Nephron (organoid): ENCODE measurements at regions not wholly inside any gene's neighbourhood (a gene's known extent, or its start where the extent isn't known, plus 50 kb on each side); places are given as distances from the start of the nearest gene placed in this dataset.

Experiments
- H3K27ac Mint-ChIP-seq, 3 experiments: 2 replicates each; pipeline ENCODE4 v1.8.0; 2020; ENCODE audit warnings: mixed read lengths in 3 of 3, mild to moderate bottlenecking in 2 of 3, moderate library complexity in 1 of 3
- H3K27me3 Mint-ChIP-seq: 2 replicates; pipeline ENCODE4 v1.8.0; 2021; ENCODE audit warnings: low read depth, mild to moderate bottlenecking, moderate library complexity, mixed read lengths
- H3K36me3 Mint-ChIP-seq: 2 replicates; pipeline ENCODE4 v1.8.0; 2020; ENCODE audit warnings: low read depth, mixed read lengths
- H3K4me1 Mint-ChIP-seq: 2 replicates; pipeline ENCODE4 v1.8.0; 2020; ENCODE audit warnings: mixed read lengths
- H3K4me3 Mint-ChIP-seq, 3 experiments: 2 replicates each; pipeline ENCODE4 v1.8.0; 2020; ENCODE audit warnings: mild to moderate bottlenecking in 3 of 3, mixed read lengths in 3 of 3, moderate library complexity in 2 of 3
- H3K9me3 Mint-ChIP-seq: 2 replicates; pipeline ENCODE4 v1.8.0; 2020; ENCODE audit warnings: mixed read lengths
- TF ChIP-seq, protein P1 (sequence below), 3 experiments: fragments of 200-600 bp; sonication (generic); IDR thresholded peaks; one replicate each; pipeline ENCODE4 v1.5.0; 2021; ENCODE audit warnings: antibody characterized with exemption in 3 of 3; ENCODE audit not compliant: unreplicated experiment in 3 of 3

DNA sequence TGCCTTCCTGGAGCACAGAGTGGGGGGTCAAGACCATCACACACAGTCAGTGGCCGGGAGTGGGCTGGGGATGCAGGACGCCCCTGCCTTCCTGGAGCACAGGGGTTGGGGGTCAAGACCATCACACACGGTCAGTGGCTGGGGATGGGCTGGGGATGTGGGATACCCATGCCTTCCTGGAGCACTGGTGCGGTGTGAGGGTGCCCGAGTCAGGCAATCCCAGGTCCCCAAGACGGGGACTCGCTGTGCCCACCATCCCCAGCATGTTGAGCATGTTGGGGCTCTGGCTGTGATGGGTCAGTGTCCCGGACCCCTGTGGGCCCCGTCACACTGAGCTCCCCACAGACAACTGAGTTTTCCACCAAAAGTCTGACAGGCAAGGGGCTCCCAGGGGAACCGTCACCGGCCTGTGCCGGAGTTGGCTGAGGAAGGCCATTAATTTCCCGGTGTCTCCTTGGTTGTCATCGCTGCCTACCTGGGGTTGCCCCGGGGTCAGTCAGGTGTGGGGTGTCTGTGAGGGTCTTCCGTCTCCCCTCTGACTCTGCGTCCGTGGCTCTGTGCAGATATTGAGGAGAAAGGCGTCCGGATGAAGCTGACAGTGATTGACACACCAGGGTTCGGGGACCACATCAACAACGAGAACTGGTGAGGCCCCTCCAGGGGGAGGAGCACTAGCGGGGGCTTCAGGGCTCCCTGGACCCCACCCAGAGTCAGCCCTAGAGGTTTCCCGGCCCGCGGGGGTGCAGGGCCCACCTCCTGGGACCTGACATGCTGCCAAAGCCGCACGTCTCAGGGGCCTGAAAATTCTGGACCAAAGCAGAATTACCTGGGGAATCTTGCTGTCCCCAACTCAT lies 347.1 kb downstream of the SEC14L1 start:
- no peak overlapping the region for H3K27ac Mint-ChIP-seq

DNA sequence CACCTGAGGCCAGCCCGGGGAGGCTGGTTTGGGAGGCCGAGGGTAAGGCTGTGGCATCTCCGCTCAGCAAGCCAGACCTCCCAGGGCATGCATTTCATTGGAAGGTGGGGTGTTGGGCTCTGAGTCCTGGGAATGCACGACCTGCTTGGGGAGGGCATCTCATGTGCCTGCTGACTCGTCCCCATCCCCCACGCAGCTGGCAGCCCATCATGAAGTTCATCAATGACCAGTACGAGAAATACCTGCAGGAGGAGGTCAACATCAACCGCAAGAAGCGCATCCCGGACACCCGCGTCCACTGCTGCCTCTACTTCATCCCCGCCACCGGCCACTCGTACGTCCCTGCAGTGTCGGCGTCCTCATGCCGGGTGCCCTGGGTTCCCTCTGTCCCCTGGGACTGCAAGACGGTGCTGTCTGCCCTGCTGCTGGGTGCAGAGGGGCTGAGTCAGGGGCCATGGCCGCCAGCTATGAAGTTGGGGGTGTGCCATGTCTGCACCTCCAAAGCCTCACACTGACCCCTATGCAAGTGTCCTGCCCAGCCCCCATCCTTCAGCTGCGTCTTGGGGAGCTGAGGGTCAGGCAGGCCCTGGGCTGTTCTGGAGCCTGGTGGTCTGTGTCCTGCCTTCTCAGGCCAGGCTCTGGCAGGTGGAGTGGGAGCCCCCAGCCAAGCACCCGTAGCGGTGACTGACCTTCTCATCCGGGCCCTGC lies 347.9 kb downstream of the SEC14L1 start:
- TF ChIP-seq, protein P1, sequence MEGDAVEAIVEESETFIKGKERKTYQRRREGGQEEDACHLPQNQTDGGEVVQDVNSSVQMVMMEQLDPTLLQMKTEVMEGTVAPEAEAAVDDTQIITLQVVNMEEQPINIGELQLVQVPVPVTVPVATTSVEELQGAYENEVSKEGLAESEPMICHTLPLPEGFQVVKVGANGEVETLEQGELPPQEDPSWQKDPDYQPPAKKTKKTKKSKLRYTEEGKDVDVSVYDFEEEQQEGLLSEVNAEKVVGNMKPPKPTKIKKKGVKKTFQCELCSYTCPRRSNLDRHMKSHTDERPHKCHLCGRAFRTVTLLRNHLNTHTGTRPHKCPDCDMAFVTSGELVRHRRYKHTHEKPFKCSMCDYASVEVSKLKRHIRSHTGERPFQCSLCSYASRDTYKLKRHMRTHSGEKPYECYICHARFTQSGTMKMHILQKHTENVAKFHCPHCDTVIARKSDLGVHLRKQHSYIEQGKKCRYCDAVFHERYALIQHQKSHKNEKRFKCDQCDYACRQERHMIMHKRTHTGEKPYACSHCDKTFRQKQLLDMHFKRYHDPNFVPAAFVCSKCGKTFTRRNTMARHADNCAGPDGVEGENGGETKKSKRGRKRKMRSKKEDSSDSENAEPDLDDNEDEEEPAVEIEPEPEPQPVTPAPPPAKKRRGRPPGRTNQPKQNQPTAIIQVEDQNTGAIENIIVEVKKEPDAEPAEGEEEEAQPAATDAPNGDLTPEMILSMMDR (IDR thresholded peaks at IDR 0.05; ENCODE audit: unreplicated experiment in 3 of 3), result no peak
- no peak overlapping the region for H3K27ac Mint-ChIP-seq
- no peaks in the 10 kb centered on the region for H3K27me3 Mint-ChIP-seq
- H3K4me1 Mint-ChIP-seq, result no peaks in the 10 kb centered on the region
- no peaks in the 10 kb centered on the region for H3K9me3 Mint-ChIP-seq
- H3K4me3 Mint-ChIP-seq, result no peak overlapping the region
- H3K36me3 Mint-ChIP-seq, result peaks cover 26% of the 10 kb centered on the region

More for the DNA sequence above, 347.1 kb downstream of the SEC14L1 start:
- peaks cover 26% of the 10 kb centered on the region for H3K36me3 Mint-ChIP-seq
- no peaks in the 10 kb centered on the region for H3K4me1 Mint-ChIP-seq
- no peaks in the 10 kb centered on the region for H3K9me3 Mint-ChIP-seq
- TF ChIP-seq, protein P1 (IDR thresholded peaks at IDR 0.05; ENCODE audit: unreplicated experiment in 3 of 3), result no peak
- H3K4me3 Mint-ChIP-seq, result no peak overlapping the region
- no peaks in the 10 kb centered on the region for H3K27me3 Mint-ChIP-seq

DNA sequence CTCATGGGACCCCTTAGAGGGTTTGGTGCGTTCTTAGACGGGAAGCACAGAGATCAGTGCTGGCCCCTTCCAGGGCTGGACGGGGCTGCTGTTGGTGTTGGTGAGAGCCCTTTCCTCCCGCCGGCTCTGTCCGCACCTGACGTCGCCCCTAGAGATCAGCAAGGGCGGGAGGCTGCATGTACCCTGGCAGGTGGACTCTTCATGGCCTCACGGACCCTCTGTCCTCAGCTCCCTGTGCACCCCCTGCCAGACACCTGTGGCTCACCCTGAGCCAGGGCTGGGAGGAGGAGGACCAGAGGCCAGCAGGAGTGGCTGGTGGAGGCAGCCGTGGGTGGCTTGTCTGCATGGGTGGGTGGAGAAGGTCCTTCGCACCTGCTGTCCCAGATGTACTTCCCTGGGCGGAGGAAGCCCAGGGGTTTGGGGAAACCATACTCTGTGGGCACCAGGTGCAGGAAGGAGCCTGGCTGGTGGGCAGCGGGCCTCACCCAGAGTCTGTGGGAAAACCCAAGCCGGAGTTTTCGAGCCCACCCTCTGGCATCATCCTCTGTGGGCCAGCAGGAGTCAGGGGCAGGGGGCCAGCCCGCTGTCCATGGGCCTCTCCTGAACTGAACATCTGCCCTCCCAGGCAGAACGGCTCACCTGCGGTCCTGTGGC lies 348.6 kb downstream of the SEC14L1 start:
- no peaks in the 10 kb centered on the region for H3K9me3 Mint-ChIP-seq

DNA sequence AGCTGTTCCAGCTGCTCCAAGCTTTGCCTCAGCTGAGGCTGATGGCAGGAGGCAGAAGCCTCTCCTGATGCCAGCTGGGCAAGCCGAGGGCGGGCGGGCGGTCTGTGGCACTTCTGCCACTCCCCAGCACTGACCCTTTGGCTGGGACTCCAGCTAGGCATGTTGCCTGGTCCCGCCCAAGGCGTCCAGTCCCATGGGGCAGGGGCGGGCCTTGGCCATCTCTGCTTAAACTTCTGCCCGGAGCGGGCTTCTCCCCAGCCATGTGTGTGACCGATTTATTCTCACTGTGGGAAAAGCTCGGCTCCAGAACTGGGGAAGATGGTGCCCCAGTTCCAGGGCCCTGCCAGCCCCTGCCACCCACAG lies 349.1 kb downstream of the SEC14L1 start:
- Mint-ChIP-seq H3K9me3 (no peaks in the 10 kb centered on the region), H3K27me3 (no peaks in the 10 kb centered on the region), H3K36me3 (peaks cover 30% of the 10 kb centered on the region), H3K4me1 (peaks cover 2% of the 10 kb centered on the region), H3K4me3 (no peak overlapping the region), H3K27ac (no peak overlapping the region)
- TF ChIP-seq, protein P1 (IDR thresholded peaks at IDR 0.05; ENCODE audit: unreplicated experiment in 3 of 3), result no peak

More for the DNA sequence above, 348.6 kb downstream of the SEC14L1 start:
- TF ChIP-seq, protein P1 (IDR thresholded peaks at IDR 0.05; ENCODE audit: unreplicated experiment in 3 of 3), result no peak
- no peak overlapping the region for H3K27ac Mint-ChIP-seq
- H3K36me3 Mint-ChIP-seq, result peaks cover 28% of the 10 kb centered on the region
- H3K4me1 Mint-ChIP-seq, result no peaks in the 10 kb centered on the region
- no peaks in the 10 kb centered on the region for H3K27me3 Mint-ChIP-seq
- H3K4me3 Mint-ChIP-seq, result no peak overlapping the region

DNA sequence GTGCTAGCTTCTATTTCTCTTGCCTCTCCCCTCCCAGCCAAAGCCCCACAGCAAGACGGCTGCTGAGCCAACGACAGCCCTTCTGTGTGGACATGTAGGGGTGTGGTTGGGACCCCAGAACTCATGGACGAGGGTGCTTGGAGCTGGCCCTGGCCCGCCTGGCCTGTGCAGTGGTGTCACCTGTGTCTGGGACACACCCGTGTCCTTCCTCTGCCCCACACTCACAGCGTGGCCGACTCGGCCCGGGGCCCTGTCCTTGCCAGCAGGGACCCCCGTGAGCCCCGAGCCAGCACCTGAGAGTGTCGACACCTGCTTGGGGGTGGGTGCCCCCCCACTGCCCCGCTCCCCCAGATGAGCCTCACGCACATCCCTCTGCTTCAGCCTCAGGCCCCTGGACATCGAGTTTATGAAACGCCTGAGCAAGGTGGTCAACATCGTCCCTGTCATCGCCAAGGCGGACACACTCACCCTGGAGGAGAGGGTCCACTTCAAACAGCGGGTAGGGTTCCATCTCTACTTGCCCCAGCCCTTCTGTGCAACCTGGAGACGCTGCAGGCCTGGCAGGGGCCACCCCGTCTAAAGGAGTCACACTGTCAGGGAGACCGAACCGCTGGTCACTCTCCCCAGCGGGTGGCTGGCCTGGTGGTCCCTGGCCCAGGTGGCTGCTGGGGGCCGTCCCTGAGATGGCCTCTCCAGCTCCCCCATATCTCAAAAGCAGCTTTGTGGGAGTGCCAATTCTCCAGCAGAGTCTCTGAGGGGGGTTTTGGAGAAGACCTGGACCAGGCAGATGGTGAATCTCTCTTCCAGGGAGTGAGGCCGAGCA lies 349.8 kb downstream of the SEC14L1 start:
- TF ChIP-seq, protein P1 (IDR thresholded peaks at IDR 0.05; ENCODE audit: unreplicated experiment in 3 of 3), result no peak
- Mint-ChIP-seq H3K36me3 (peaks cover 33% of the 10 kb centered on the region), H3K4me1 (peaks cover 5% of the 10 kb centered on the region), H3K4me3 (no peak overlapping the region), H3K27me3 (no peaks in the 10 kb centered on the region), H3K9me3 (no peaks in the 10 kb centered on the region), H3K27ac (no peak overlapping the region)
